Suprapubic skin (tissue), 4 donors: ENCODE measurements at regions not wholly inside any gene's neighbourhood (a gene's known extent, or its start where the extent isn't known, plus 50 kb on each side); places are given as distances from the start of the nearest gene placed in this dataset.
"Not testable (repeated sequence)": the region's sequence is repeated elsewhere in the genome, so short reads cannot be mapped to it uniquely, and the experiment has no call there.

Experiments used
- DNase-seq, 2 donors: peaks; one replicate each; pipeline ENCODE4 v3.0.0-alpha.2; 2019; ENCODE audit warnings: low spot score in 2 of 2
- H3K27ac ChIP-seq: fragments of 200-600 bp; sonication (generic); one replicate; pipeline ENCODE4 v1.5.1; 2019
- H3K27me3 ChIP-seq: fragments of 200-600 bp; sonication (generic); one replicate; pipeline ENCODE4 v1.5.1; 2019
- H3K36me3 ChIP-seq: fragments of 200-600 bp; sonication (generic); one replicate; pipeline ENCODE4 v1.5.1; 2019
- H3K4me1 ChIP-seq: fragments of 200-600 bp; sonication (generic); one replicate; pipeline ENCODE4 v1.5.1; 2019
- H3K4me3 ChIP-seq: fragments of 200-600 bp; sonication (generic); one replicate; pipeline ENCODE4 v1.5.1; 2019; ENCODE audit warnings: mild to moderate bottlenecking
- H3K9me3 ChIP-seq: fragments of 200-600 bp; sonication (generic); one replicate; pipeline ENCODE4 v1.5.1; 2019
- CTCF ChIP-seq, 2 donors: fragments of 200-600 bp in 1 of 2; fragments of 450-650 bp in 1 of 2; sonication (generic) in 1 of 2; IDR thresholded peaks; one replicate each; pipeline ENCODE4 v1.5.1; 2016 to 2019; ENCODE audit warnings: antibody characterized with exemption in 2 of 2, mild to moderate bottlenecking in 1 of 2, moderate library complexity in 1 of 2
- EP300 ChIP-seq: sonication (generic); formaldehyde crosslinking; IDR thresholded peaks from one replicate; pipeline ENCODE4 v1.6.1; 2017; ENCODE audit warnings: antibody characterized with exemption
- POLR2A ChIP-seq, 2 donors: fragments of 450-650 bp; IDR thresholded peaks; one replicate each; pipeline ENCODE4 v1.6.1; 2017; ENCODE audit warnings: antibody characterized with exemption in 2 of 2, mild to moderate bottlenecking in 2 of 2, moderate library complexity in 2 of 2
- POLR2AphosphoS5 ChIP-seq, 3 donors: sonication (generic); formaldehyde crosslinking; IDR thresholded peaks; one replicate each; pipeline ENCODE4 v1.6.1; 2017; ENCODE audit warnings: antibody characterized with exemption in 3 of 3
- WGBS: methylation state at CpG from one replicate; pipeline ENCODE4 v1.1.5; 2018; 5-methylcytosine and 5-hydroxymethylcytosine counted together

- Histone ChIP-seq H3K4me1 (no peaks in the 10 kb centered on the region), H3K9me3 (no peaks in the 10 kb centered on the region), H3K36me3 (no peaks in the 10 kb centered on the region), H3K4me3 (no peak overlapping the region), H3K27ac (no peak overlapping the region), H3K27me3 (no peaks in the 10 kb centered on the region)
- WGBS: 96% methylated on average over 2 of the region's 2 CpGs
- TF ChIP-seq EP300 (no peak), POLR2A (IDR thresholded peaks at IDR 0.05) (no peak)
- no peak for DNase-seq
Measured at GRCh38 chr10:62939698-62940097, 123.5 kb upstream of the EGR2 start.

DNA sequence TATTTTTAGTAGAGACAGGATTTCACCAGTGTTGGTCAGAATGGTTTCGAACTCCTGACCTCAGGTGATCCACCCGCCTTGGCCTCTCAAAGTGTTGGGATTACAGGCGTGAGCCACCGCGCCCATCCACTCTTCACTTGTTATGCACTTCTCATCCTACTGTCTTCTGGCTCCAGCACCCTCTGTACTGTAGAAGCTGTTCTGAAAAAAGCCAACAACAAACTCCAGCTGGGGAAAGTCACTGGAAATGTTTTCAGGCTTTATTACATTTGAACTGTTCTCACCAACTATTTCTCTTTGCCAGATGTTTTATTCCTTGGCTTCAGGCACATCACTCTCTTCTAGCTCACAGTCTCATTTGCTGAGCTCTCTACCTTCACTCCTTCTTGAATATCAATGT, 122.5 kb upstream of the EGR2 start:
- Histone ChIP-seq H3K27ac (no peak overlapping the region), H3K36me3 (no peaks in the 10 kb centered on the region), H3K4me3 (no peak overlapping the region), H3K4me1 (no peaks in the 10 kb centered on the region), H3K27me3 (no peaks in the 10 kb centered on the region), H3K9me3 (no peaks in the 10 kb centered on the region)
- TF ChIP-seq EP300 (no peak), POLR2A (IDR thresholded peaks at IDR 0.05) (no peak), POLR2AphosphoS5 (IDR thresholded peaks at IDR 0.05) (no peak)
- 73% methylated on average over 5 of the region's 5 CpGs for WGBS
- no peak for DNase-seq

- Histone ChIP-seq H3K4me1 (no peaks in the 10 kb centered on the region), H3K36me3 (no peaks in the 10 kb centered on the region), H3K27me3 (no peaks in the 10 kb centered on the region), H3K4me3 (no peak overlapping the region), H3K9me3 (no peaks in the 10 kb centered on the region), H3K27ac (no peak overlapping the region)
- TF ChIP-seq POLR2A (IDR thresholded peaks at IDR 0.05) (no peak), POLR2AphosphoS5 (IDR thresholded peaks at IDR 0.05) (no peak)
- WGBS: 90% methylated on average over 6 of the region's 6 CpGs
- no peak for DNase-seq
Measured at GRCh38 chr10:62937674-62938073, 121.5 kb upstream of the EGR2 start.

DNA sequence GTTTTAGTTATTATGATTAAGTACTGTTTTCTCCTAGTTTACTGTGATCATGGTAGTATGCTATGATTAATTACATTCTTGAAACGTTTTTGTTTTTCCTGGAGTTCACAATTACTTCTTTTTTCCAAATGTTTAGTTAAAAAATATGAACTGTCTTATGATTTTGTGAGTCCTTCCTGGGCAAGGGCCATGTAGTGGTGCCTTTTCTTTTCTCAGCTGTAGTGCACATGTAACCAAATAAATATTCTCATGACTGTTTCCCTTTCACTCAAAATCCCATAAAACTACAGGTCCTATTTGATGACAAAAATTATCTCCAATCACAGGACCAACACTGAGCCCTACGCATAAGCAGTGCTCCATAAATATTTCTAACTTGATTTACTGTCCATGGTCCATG, 118.9 kb upstream of the EGR2 start:
- no peak overlapping the region for H3K27ac ChIP-seq
- H3K9me3 ChIP-seq: no peaks in the 10 kb centered on the region
- TF ChIP-seq EP300 (no peak), CTCF (IDR thresholded peaks at IDR 0.05) (no peak), POLR2AphosphoS5 (IDR thresholded peaks at IDR 0.05) (no peak), POLR2A (IDR thresholded peaks at IDR 0.05) (no peak)
- WGBS: 42% methylated on average over 2 of the region's 2 CpGs
- no peak for DNase-seq
- H3K4me3 ChIP-seq: no peak overlapping the region
- no peaks in the 10 kb centered on the region for H3K36me3 ChIP-seq
- no peaks in the 10 kb centered on the region for H3K4me1 ChIP-seq
- no peaks in the 10 kb centered on the region for H3K27me3 ChIP-seq

DNA sequence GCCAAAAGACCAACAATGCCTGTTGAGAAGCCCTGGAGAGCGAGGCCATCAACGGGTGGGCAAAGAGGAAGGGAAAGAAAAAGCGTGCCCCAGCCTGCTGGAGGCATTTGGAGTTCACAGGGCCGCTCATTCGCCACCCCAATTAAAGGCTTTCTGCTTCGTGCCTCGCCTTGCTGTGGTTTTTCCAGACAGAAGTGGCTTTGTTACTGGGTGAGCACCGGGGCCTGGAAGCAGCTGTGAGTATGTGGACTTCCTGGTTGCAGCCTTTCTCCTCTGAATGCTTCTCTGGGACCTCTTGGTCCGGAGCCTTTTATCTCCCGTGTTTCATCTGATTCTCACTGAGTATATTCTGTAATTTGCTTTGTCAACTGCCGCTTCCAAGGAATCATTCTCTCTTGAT, 118.1 kb upstream of the EGR2 start:
- whole genome bisulfite sequencing: 48% methylated on average over 11 of the region's 11 CpGs
- H3K27ac ChIP-seq: no peak overlapping the region
- DNase-seq: no peak
- TF ChIP-seq EP300 (no peak), CTCF (IDR thresholded peaks at IDR 0.05) (no peak), POLR2AphosphoS5 (IDR thresholded peaks at IDR 0.05) (no peak), POLR2A (IDR thresholded peaks at IDR 0.05) (no peak)
- H3K27me3 ChIP-seq: no peaks in the 10 kb centered on the region
- H3K4me1 ChIP-seq: no peaks in the 10 kb centered on the region
- H3K36me3 ChIP-seq: no peaks in the 10 kb centered on the region
- H3K9me3 ChIP-seq: no peaks in the 10 kb centered on the region
- no peak overlapping the region for H3K4me3 ChIP-seq

GRCh38 chr10:62928763-62929162, 112.6 kb upstream of the EGR2 start:
- not testable (repeated sequence) for H3K27me3 ChIP-seq, H3K4me3 ChIP-seq, H3K9me3 ChIP-seq, DNase-seq, H3K27ac ChIP-seq, H3K36me3 ChIP-seq, H3K4me1 ChIP-seq
- WGBS: 91% methylated on average over 10 of the region's 24 CpGs

DNA sequence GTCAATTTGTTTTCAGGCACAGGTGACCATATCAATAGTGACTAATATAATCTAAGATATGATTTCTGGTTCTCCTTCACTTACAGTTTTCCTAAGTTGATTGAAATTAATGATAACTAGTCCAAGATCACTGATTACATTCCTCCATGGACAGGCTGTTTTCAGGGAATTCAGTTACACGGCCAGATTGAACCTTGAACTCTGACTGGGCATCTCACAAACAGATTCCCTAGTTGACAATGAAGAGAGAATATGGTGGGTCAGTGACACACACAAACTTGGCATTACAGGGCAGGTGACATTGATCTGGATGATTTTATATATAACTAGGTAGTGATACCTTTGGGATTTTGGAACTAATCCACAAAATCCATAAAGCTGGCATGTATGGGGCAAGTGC, 110.2 kb upstream of the EGR2 start:
- 90% methylated on average over 1 of the region's 1 CpG for WGBS
- no peak for DNase-seq
- no peak for TF ChIP-seq CTCF (IDR thresholded peaks at IDR 0.05)
- TF ChIP-seq EP300: no peak
- TF ChIP-seq POLR2AphosphoS5 (IDR thresholded peaks at IDR 0.05): no peak
- no peak for TF ChIP-seq POLR2A (IDR thresholded peaks at IDR 0.05)
- Histone ChIP-seq H3K27me3 (no peaks in the 10 kb centered on the region), H3K27ac (no peak overlapping the region), H3K9me3 (no peaks in the 10 kb centered on the region), H3K36me3 (no peaks in the 10 kb centered on the region), H3K4me3 (no peak overlapping the region), H3K4me1 (peaks cover 6% of the 10 kb centered on the region)
